Mesothelial cell of epicardium (in vitro differentiated cells): ENCODE measurements at regions not wholly inside any gene's neighbourhood (a gene's known extent, or its start where the extent isn't known, plus 50 kb on each side); places are given as distances from the start of the nearest gene placed in this dataset.

Experiments
- DNase-seq, 2 experiments: peaks; one replicate each; pipeline ENCODE4 v3.0.0; 2021; ENCODE audit warnings: low spot score in 2 of 2; ENCODE audit not compliant: unreplicated experiment in 2 of 2
- H3K27ac Mint-ChIP-seq: 2 replicates; pipeline ENCODE4 v1.8.0; 2021; ENCODE audit warnings: mixed read lengths
- H3K27me3 Mint-ChIP-seq: 2 replicates; pipeline ENCODE4 v1.8.0; 2021; ENCODE audit warnings: low read depth, mixed read lengths
- H3K36me3 Mint-ChIP-seq: 2 replicates; pipeline ENCODE4 v1.8.0; 2021; ENCODE audit warnings: mixed read lengths
- H3K4me1 Mint-ChIP-seq: 2 replicates; pipeline ENCODE4 v1.8.0; 2021; ENCODE audit warnings: mixed read lengths
- H3K4me3 Mint-ChIP-seq: 2 replicates; pipeline ENCODE4 v1.8.0; 2021; ENCODE audit warnings: mild to moderate bottlenecking, moderate library complexity, mixed read lengths
- H3K9me3 Mint-ChIP-seq: 2 replicates; pipeline ENCODE4 v1.8.0; 2021; ENCODE audit warnings: mixed read lengths
- CTCF ChIP-seq: fragments of 200-600 bp; sonication (generic); IDR thresholded peaks from one replicate; pipeline ENCODE4 v1.5.0; 2021; ENCODE audit warnings: antibody characterized with exemption; ENCODE audit not compliant: unreplicated experiment

DNA sequence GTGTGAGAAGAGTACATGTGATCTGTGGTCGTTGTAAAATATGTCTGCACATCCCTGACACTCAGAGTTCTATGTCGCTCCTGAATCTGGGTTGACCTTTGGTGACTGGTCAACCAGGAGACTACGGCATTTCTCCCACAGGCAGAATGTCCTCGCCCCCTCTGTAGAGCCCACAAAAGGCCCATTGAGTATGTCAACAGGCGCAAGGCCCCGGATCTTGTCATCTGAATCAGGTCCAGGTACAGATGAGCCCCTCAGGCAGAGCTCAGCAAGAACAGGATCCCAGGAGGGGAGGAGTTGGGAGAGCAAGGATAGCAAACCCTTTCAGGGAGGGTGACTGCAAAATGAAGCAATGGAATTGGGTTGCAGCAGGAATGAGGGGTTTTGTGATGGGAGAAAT lies 126.5 kb downstream of the MATN1 start:
- no peak for DNase-seq
- no peak for TF ChIP-seq CTCF
- Mint-ChIP-seq H3K9me3 (peaks cover 4% of the 10 kb centered on the region), H3K36me3 (no peaks in the 10 kb centered on the region), H3K4me3 (no peak overlapping the region), H3K27ac (no peak overlapping the region), H3K4me1 (no peaks in the 10 kb centered on the region), H3K27me3 (peaks cover 71% of the 10 kb centered on the region)

- no peaks in the 10 kb centered on the region for H3K4me1 Mint-ChIP-seq
- no peak for TF ChIP-seq CTCF
- DNase-seq: no peak
Observed at GRCh38 chr1:30596470-30596869, 126.9 kb downstream of the MATN1 start.

GRCh38 chr1:30589083-30589482 lies 134.3 kb downstream of the MATN1 start:
- no peak overlapping the region for H3K4me3 Mint-ChIP-seq
- no peak for TF ChIP-seq CTCF
- no peaks in the 10 kb centered on the region for H3K36me3 Mint-ChIP-seq
- peaks cover 6% of the 10 kb centered on the region for H3K9me3 Mint-ChIP-seq
- no peaks in the 10 kb centered on the region for H3K4me1 Mint-ChIP-seq
- no peak overlapping the region for H3K27ac Mint-ChIP-seq
- H3K27me3 Mint-ChIP-seq: peaks cover 64% of the 10 kb centered on the region
- DNase-seq: no peak

More at GRCh38 chr1:30596470-30596869, 126.9 kb downstream of the MATN1 start:
- Mint-ChIP-seq H3K9me3 (peaks cover 4% of the 10 kb centered on the region), H3K36me3 (no peaks in the 10 kb centered on the region), H3K27ac (no peak overlapping the region), H3K4me3 (no peak overlapping the region), H3K27me3 (peaks cover 72% of the 10 kb centered on the region)

GRCh38 chr1:30588311-30589073 lies 134.9 kb downstream of the MATN1 start:
- Mint-ChIP-seq H3K9me3 (peaks cover 8% of the 10 kb centered on the region), H3K27ac (no peak overlapping the region), H3K4me3 (no peak overlapping the region), H3K27me3 (peaks cover 59% of the 10 kb centered on the region), H3K36me3 (no peaks in the 10 kb centered on the region), H3K4me1 (no peaks in the 10 kb centered on the region)
- no peak for DNase-seq
- TF ChIP-seq CTCF: no peak

DNA sequence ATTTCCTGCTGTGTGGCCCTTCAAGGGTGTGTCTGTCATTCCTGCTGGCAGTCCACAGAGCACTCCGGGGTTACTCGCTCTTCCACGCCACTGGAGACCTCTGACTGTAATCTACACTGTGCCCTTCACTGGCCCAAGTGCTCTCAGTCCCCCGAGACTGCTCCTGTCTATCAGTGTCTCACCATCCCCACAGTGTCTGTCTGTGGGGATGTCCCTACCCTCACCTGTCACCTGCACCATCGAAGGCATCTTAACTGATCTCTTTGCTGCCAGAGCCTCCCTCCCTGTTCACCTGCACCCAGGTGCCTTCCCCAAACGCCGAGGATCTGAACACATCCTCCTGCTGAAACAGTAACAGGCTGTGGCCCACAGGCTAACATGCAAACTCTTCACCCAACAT lies 136.7 kb downstream of the MATN1 start:
- Mint-ChIP-seq H3K4me3 (no peak overlapping the region), H3K9me3 (peaks cover 21% of the 10 kb centered on the region), H3K27ac (no peak overlapping the region), H3K4me1 (no peaks in the 10 kb centered on the region), H3K36me3 (no peaks in the 10 kb centered on the region), H3K27me3 (peaks cover 47% of the 10 kb centered on the region)
- no peak for TF ChIP-seq CTCF
- DNase-seq: no peak

GRCh38 chr1:30579580-30579979 lies 143.8 kb downstream of the MATN1 start:
- H3K27ac Mint-ChIP-seq: no peak overlapping the region
- no peak for TF ChIP-seq CTCF
- no peak overlapping the region for H3K4me3 Mint-ChIP-seq
- no peaks in the 10 kb centered on the region for H3K36me3 Mint-ChIP-seq
- H3K4me1 Mint-ChIP-seq: no peaks in the 10 kb centered on the region
- peaks cover 21% of the 10 kb centered on the region for H3K9me3 Mint-ChIP-seq
- no peak for DNase-seq
- H3K27me3 Mint-ChIP-seq: peaks cover 22% of the 10 kb centered on the region
